Testis (tissue), 2 donors: ENCODE measurements at regions not wholly inside any gene's neighbourhood (a gene's known extent, or its start where the extent isn't known, plus 50 kb on each side); places are given as distances from the start of the nearest gene placed in this dataset.

Source experiments
- POLR2A ChIP-seq: fragments of 450-650 bp; IDR thresholded peaks from one replicate; pipeline ENCODE4 v1.6.1; 2017; ENCODE audit warnings: antibody characterized with exemption, mild to moderate bottlenecking, moderate library complexity
- TF ChIP-seq, protein P1 (sequence below), 3 experiments: fragments of 450-650 bp in 2 of 3; fragments of 200-600 bp in 1 of 3; sonication (generic) in 1 of 3; IDR thresholded peaks; one replicate each; pipeline ENCODE4 v1.5.1; 2016 to 2019; ENCODE audit warnings: antibody characterized with exemption in 3 of 3, mild to moderate bottlenecking in 2 of 3, moderate library complexity in 1 of 3

DNA sequence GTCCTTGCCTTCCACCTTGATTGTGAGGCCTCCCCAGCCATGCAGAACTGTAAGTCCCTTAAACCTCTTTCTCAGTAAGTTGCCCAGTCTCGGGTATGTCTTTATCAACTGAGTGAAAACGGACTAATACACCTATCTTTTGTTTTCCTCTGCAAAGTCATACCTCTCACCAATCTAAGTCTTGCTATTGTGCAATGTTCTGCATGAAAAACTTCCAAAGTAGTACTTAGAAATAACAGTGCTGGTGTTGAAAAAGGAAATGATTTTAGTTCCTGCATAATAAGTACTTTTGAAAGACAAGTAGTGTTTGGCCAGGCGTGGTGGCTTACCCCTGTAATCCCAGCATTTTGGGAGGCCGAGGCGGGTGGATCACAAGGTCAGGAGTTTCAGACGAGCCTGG is 573.5 kb downstream of the ANKRD50 start:
- TF ChIP-seq, protein P1, sequence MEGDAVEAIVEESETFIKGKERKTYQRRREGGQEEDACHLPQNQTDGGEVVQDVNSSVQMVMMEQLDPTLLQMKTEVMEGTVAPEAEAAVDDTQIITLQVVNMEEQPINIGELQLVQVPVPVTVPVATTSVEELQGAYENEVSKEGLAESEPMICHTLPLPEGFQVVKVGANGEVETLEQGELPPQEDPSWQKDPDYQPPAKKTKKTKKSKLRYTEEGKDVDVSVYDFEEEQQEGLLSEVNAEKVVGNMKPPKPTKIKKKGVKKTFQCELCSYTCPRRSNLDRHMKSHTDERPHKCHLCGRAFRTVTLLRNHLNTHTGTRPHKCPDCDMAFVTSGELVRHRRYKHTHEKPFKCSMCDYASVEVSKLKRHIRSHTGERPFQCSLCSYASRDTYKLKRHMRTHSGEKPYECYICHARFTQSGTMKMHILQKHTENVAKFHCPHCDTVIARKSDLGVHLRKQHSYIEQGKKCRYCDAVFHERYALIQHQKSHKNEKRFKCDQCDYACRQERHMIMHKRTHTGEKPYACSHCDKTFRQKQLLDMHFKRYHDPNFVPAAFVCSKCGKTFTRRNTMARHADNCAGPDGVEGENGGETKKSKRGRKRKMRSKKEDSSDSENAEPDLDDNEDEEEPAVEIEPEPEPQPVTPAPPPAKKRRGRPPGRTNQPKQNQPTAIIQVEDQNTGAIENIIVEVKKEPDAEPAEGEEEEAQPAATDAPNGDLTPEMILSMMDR (IDR thresholded peaks at IDR 0.05), result no peak
- no peak for TF ChIP-seq POLR2A
